ENCODE measurements at regions not wholly inside any gene's neighbourhood (a gene's known extent, or its start where the extent isn't known, plus 50 kb on each side); places are given as distances from the start of the nearest gene placed in this dataset.

DNA sequence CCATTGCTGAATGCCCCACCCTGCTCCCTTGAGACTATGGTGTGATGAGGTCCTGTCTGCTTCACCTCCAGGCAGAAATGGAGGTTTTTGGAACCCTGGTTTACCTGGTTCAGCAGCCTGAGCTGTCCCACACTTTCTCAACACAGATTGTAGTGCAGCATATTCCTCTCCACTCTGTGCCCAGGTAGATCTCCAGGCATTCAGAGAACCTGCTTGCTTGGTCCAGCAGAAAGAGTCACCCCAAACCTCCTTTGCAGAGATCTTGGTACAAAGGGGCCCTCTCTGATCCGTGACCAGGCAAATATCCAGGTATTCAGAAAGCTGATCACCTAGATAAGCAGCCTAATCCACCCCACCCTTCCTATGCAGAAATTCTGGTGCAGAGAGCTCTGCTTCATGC is 1288.2 kb upstream of the CRIM1 start:
- DNase-seq, result no peak
- no peak overlapping the region for H3K4me2 ChIP-seq (replicated peaks; ENCODE audit: extremely low read depth, low read length, poor library complexity, severe bottlenecking)
- H3K36me3 ChIP-seq (replicated peaks in 1 of 2; ENCODE audit: control insufficient read depth in 1 of 2, insufficient read depth in 2 of 2, low read length in 2 of 2), result no peaks in the 10 kb centered on the region
- 100% methylated on average over 1 of the region's 1 CpG for WGBS (ENCODE audit: insufficient coverage)
- no peak overlapping the region for H3K27ac ChIP-seq (ENCODE audit: low read depth in 1 of 2, low read length in 2 of 2)
- Mint-ChIP-seq H3K27me3 (ENCODE audit: low read depth in 3 of 3) (no peaks in the 10 kb centered on the region), H3K36me3 (no peaks in the 10 kb centered on the region), H3K4me3 (no peak overlapping the region), H3K9me3 (peaks cover 0 to 25% (median 8%) of the 10 kb centered on the region in 7 donors), H3K4me1 (no peaks in the 10 kb centered on the region), H3K27ac (no peak overlapping the region)
- TF ChIP-seq, protein P1, sequence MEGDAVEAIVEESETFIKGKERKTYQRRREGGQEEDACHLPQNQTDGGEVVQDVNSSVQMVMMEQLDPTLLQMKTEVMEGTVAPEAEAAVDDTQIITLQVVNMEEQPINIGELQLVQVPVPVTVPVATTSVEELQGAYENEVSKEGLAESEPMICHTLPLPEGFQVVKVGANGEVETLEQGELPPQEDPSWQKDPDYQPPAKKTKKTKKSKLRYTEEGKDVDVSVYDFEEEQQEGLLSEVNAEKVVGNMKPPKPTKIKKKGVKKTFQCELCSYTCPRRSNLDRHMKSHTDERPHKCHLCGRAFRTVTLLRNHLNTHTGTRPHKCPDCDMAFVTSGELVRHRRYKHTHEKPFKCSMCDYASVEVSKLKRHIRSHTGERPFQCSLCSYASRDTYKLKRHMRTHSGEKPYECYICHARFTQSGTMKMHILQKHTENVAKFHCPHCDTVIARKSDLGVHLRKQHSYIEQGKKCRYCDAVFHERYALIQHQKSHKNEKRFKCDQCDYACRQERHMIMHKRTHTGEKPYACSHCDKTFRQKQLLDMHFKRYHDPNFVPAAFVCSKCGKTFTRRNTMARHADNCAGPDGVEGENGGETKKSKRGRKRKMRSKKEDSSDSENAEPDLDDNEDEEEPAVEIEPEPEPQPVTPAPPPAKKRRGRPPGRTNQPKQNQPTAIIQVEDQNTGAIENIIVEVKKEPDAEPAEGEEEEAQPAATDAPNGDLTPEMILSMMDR (IDR thresholded peaks at IDR 0.05), result no peak
- peaks cover 11 to 16% of the 10 kb centered on the region in 2 donors for H3K9me3 ChIP-seq (replicated peaks in 1 of 2; ENCODE audit: control insufficient read depth in 1 of 2, insufficient read depth in 1 of 2, low read length in 2 of 2)
- H2AFZ ChIP-seq (ENCODE audit: insufficient read depth, low read depth, low read length, poor library complexity, severe bottlenecking), result no peak overlapping the region
- no peaks in the 10 kb centered on the region for H4K20me1 ChIP-seq (ENCODE audit: insufficient read depth, low read length)
- H3K9ac ChIP-seq (ENCODE audit: insufficient read depth, low read length, poor library complexity, severe bottlenecking), result no peak overlapping the region
- H3K4me1 ChIP-seq (ENCODE audit: control insufficient read depth in 1 of 2, insufficient read depth in 2 of 2, low read length in 2 of 2), result no peaks in the 10 kb centered on the region
- intact Hi-C loops (cut with micrococcal nuclease), result no loop called here
- no peaks in the 10 kb centered on the region for H3K79me2 ChIP-seq (ENCODE audit: insufficient read depth, low read length)
- H3K4me3 ChIP-seq (replicated peaks in 1 of 3; ENCODE audit: low read depth in 2 of 3, low read length in 3 of 3), result no peak overlapping the region
- H3K27me3 ChIP-seq (ENCODE audit: control insufficient read depth in 2 of 2, insufficient read depth in 2 of 2, low read length in 2 of 2), result no peaks in the 10 kb centered on the region

DNA sequence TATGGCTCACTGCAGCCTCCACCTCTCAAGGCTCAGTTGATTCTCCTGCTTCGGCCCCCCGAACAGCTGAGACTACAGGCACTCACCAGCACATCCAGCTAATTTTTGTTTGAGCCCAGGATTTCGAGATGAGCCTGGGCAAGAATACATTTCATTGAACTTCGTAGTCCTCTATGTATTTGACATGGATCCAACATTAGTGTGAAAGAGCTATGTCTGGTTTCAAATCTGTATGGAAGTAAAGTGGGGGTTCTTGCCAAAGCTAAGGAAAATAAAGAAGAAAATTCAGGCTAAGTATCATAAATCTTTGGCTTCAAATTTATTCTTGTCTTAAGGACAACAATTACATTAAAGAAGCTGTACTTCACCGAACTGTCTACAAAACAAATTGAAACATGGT is 1291.7 kb upstream of the CRIM1 start:
- TF ChIP-seq, protein P1 (IDR thresholded peaks at IDR 0.05), result no peak
- no peaks in the 10 kb centered on the region for H3K27me3 ChIP-seq (ENCODE audit: control insufficient read depth in 2 of 2, insufficient read depth in 2 of 2, low read length in 2 of 2)
- no peak overlapping the region for H2AFZ ChIP-seq (ENCODE audit: insufficient read depth, low read depth, low read length, poor library complexity, severe bottlenecking)
- no peaks in the 10 kb centered on the region for H4K20me1 ChIP-seq (ENCODE audit: insufficient read depth, low read length)
- no peak overlapping the region for H3K9ac ChIP-seq (ENCODE audit: insufficient read depth, low read length, poor library complexity, severe bottlenecking)
- no peaks in the 10 kb centered on the region for H3K36me3 ChIP-seq (replicated peaks in 1 of 2; ENCODE audit: control insufficient read depth in 1 of 2, insufficient read depth in 2 of 2, low read length in 2 of 2)
- no peaks in the 10 kb centered on the region for H3K4me1 Mint-ChIP-seq
- WGBS (ENCODE audit: insufficient coverage), result 90% methylated on average over 2 of the region's 5 CpGs
- no peaks in the 10 kb centered on the region for H3K36me3 Mint-ChIP-seq
- H3K4me1 ChIP-seq (ENCODE audit: control insufficient read depth in 1 of 2, insufficient read depth in 2 of 2, low read length in 2 of 2), result no peaks in the 10 kb centered on the region
- H3K27ac ChIP-seq (ENCODE audit: low read depth in 1 of 2, low read length in 2 of 2), result no peak overlapping the region
- H3K79me2 ChIP-seq (ENCODE audit: insufficient read depth, low read length), result no peaks in the 10 kb centered on the region
- no peak for DNase-seq
- no peak overlapping the region for H3K4me3 Mint-ChIP-seq
- intact Hi-C loops (cut with micrococcal nuclease), result no loop called here
- H3K27me3 Mint-ChIP-seq (ENCODE audit: low read depth in 3 of 3), result no peaks in the 10 kb centered on the region
- no peak overlapping the region for H3K4me2 ChIP-seq (replicated peaks; ENCODE audit: extremely low read depth, low read length, poor library complexity, severe bottlenecking)
- no peak overlapping the region for H3K4me3 ChIP-seq (replicated peaks in 1 of 3; ENCODE audit: low read depth in 2 of 3, low read length in 3 of 3)
- H3K9me3 ChIP-seq (replicated peaks in 1 of 2; ENCODE audit: control insufficient read depth in 1 of 2, insufficient read depth in 1 of 2, low read length in 2 of 2), result peaks cover 11 to 16% of the 10 kb centered on the region in 2 donors
- H3K27ac Mint-ChIP-seq, result no peak overlapping the region
- H3K9me3 Mint-ChIP-seq, result peaks cover 0 to 20% (median 5%) of the 10 kb centered on the region in 7 donors

Data from CD14-positive monocyte (primary cell).